SK-N-SH (cell line): ENCODE measurements at regions not wholly inside any gene's neighbourhood (a gene's known extent, or its start where the extent isn't known, plus 50 kb on each side); places are given as distances from the start of the nearest gene placed in this dataset.

Experiments used
- CTCF ChIA-PET: fragments of 300-600, 350-600 bp; formaldehyde crosslinking; extraction: SDS; loops from one replicate; lab custom pipeline; 2021; lab: Yijun Ruan, JAX
- POLR2A ChIA-PET: fragments of 350-600 bp; sonication (Branson Sonifier 250); formaldehyde crosslinking; extraction: SDS; loops from one replicate; lab custom pipeline; 2020; ENCODE audit warnings: antibody characterized with exemption, inconsistent platforms; lab: Yijun Ruan, JAX
- DNase-seq: peaks from one replicate; pipeline ENCODE4 v3.0.0; 2012
- H2AFZ ChIP-seq: fragments of 200-600 bp; sonication (generic); 2 replicates; pipeline ENCODE4 v1.8.1; 2016; ENCODE audit warnings: antibody characterized with exemption, mild to moderate bottlenecking, low read depth
- H3F3A ChIP-seq: fragments of 200-600 bp; sonication (generic); replicated peaks from 2 replicates; pipeline ENCODE3; 2016; ENCODE audit warnings: antibody characterized with exemption, mild to moderate bottlenecking; ENCODE audit not compliant: insufficient read depth
- H3K27ac ChIP-seq, 2 experiments: fragments of 200-500 bp in 1 of 2; fragments of 200-600 bp in 1 of 2; sonication (Bioruptor generic) in 1 of 2; sonication (generic), shearing (Covaris generic) in 1 of 2; 2 replicates each; pipeline versions ENCODE4 v1.5.1 to v1.6.1; 2014 to 2016; ENCODE audit warnings: low read depth in 2 of 2, inconsistent platforms in 1 of 2, low read length in 1 of 2, mild to moderate bottlenecking in 1 of 2, mixed read lengths in 1 of 2
- H3K27me3 ChIP-seq: fragments of 200-600 bp; sonication (generic), shearing (Covaris generic); 2 replicates; pipeline ENCODE4 v1.6.1; 2016; ENCODE audit warnings: mixed run types; ENCODE audit not compliant: insufficient read depth
- H3K36me3 ChIP-seq, 2 experiments: fragments of 200-500 bp in 1 of 2; fragments of 200-600 bp in 1 of 2; sonication (Bioruptor generic) in 1 of 2; sonication (generic) in 1 of 2; replicated peaks in 1 of 2; 2 replicates each; pipeline versions ENCODE3 to v1.5.1; 2014 to 2016; ENCODE audit warnings: low read length in 1 of 2, mild to moderate bottlenecking in 1 of 2; ENCODE audit not compliant: insufficient read depth in 2 of 2, control insufficient read depth in 1 of 2
- H3K4me1 ChIP-seq, 2 experiments: fragments of 200-500 bp in 1 of 2; fragments of 200-600 bp in 1 of 2; sonication (Bioruptor generic) in 1 of 2; sonication (generic), shearing (Covaris generic) in 1 of 2; 2 replicates each; pipeline versions ENCODE4 v1.5.1 to v1.6.1; 2014 to 2016; ENCODE audit warnings: low read depth in 1 of 2, low read length in 1 of 2, mixed run types in 1 of 2; ENCODE audit not compliant: insufficient read depth in 2 of 2, control insufficient read depth in 1 of 2
- H3K4me2 ChIP-seq: fragments of 200-600 bp; sonication (generic), shearing (Covaris generic); 2 replicates; pipeline ENCODE4 v1.6.1; 2017; ENCODE audit warnings: mixed run types
- H3K4me3 ChIP-seq, 2 experiments: fragments of 200-500 bp in 1 of 2; fragments of 200-600 bp in 1 of 2; sonication (Bioruptor generic) in 1 of 2; sonication (generic), shearing (Covaris generic) in 1 of 2; 2 replicates each; pipeline versions ENCODE4 v1.5.1 to v1.8.1; 2014 to 2016; ENCODE audit warnings: low read depth in 2 of 2, inconsistent platforms in 1 of 2, low read length in 1 of 2, mild to moderate bottlenecking in 1 of 2, mixed read lengths in 1 of 2, moderate library complexity in 1 of 2
- H3K79me2 ChIP-seq: fragments of 200-600 bp; sonication (generic); 2 replicates; pipeline ENCODE4 v1.8.1; 2017; ENCODE audit warnings: mild to moderate bottlenecking; ENCODE audit not compliant: insufficient read depth
- H3K9ac ChIP-seq: fragments of 200-600 bp; sonication (generic); 2 replicates; pipeline ENCODE4 v1.6.1; 2017; ENCODE audit warnings: mixed run types
- H3K9me2 ChIP-seq: fragments of 200-600 bp; sonication (generic); 2 replicates; pipeline ENCODE4 v1.6.1; 2017; ENCODE audit warnings: mixed run types
- H3K9me3 ChIP-seq: fragments of 200-600 bp; sonication (generic); 2 replicates; pipeline ENCODE4 v1.6.1; 2017; ENCODE audit warnings: mixed run types, mild to moderate bottlenecking, moderate library complexity
- H4K20me1 ChIP-seq: fragments of 200-600 bp; sonication (generic); 2 replicates; pipeline ENCODE4 v1.6.1; 2017; ENCODE audit warnings: mild to moderate bottlenecking, mixed run types; ENCODE audit not compliant: insufficient read depth
- CTCF ChIP-seq: fragments of 200-600 bp; sonication (generic); IDR thresholded peaks from 2 replicates; pipeline ENCODE4 v1.6.1; 2017; ENCODE audit warnings: antibody characterized with exemption, mild to moderate bottlenecking, moderate library complexity
- EZH2phosphoT487 ChIP-seq: fragments of 200-600 bp; sonication (generic); IDR thresholded peaks from 2 replicates; pipeline ENCODE4 v1.6.1; 2017; ENCODE audit warnings: low read depth, mixed run types, mild to moderate bottlenecking, antibody characterized with exemption, moderate library complexity, borderline replicate concordance
- FOXJ3 ChIP-seq: sonication (generic); formaldehyde crosslinking; IDR thresholded peaks from 2 replicates; pipeline ENCODE4 v1.5.1; 2020; ENCODE audit warnings: mild to moderate bottlenecking, missing genetic modification reagents
- GABPA ChIP-seq: IDR thresholded peaks from 2 replicates; pipeline ENCODE4 v1.4.0; 2012; ENCODE audit warnings: low read depth, mild to moderate bottlenecking
- GATA2 ChIP-seq: sonication (generic); formaldehyde crosslinking; IDR thresholded peaks from 2 replicates; pipeline ENCODE4 v1.5.0; 2020; ENCODE audit warnings: mild to moderate bottlenecking, missing genetic modification reagents
- MEF2A ChIP-seq: IDR thresholded peaks from 2 replicates; pipeline ENCODE4 v1.4.0; 2012; ENCODE audit warnings: low read depth, borderline replicate concordance
- NFIC ChIP-seq: IDR thresholded peaks from 2 replicates; pipeline ENCODE4 v1.4.0; 2012; ENCODE audit warnings: borderline replicate concordance
- POLR2AphosphoS5 ChIP-seq: IDR thresholded peaks from 2 replicates; pipeline ENCODE4 v1.6.1; 2012; ENCODE audit warnings: low read depth, low read length
- RAD21 ChIP-seq: IDR thresholded peaks from 2 replicates; pipeline ENCODE4 v1.6.1; 2012; ENCODE audit warnings: mild to moderate bottlenecking, low read length
- SIN3A ChIP-seq: IDR thresholded peaks from 2 replicates; pipeline ENCODE4 v1.6.1; 2012; ENCODE audit warnings: low read depth, mild to moderate bottlenecking, low read length, moderate library complexity, borderline replicate concordance
- TAF1 ChIP-seq: IDR thresholded peaks from 2 replicates; pipeline ENCODE4 v1.6.1; 2012; ENCODE audit warnings: low read depth, mild to moderate bottlenecking, low read length, moderate library complexity, borderline replicate concordance
- TCF12 ChIP-seq: IDR thresholded peaks from 2 replicates; pipeline ENCODE4 v1.4.0; 2012
- TEAD4 ChIP-seq: IDR thresholded peaks from 2 replicates; pipeline ENCODE4 v1.4.0; 2012; ENCODE audit warnings: mild to moderate bottlenecking, borderline replicate concordance; ENCODE audit not compliant: insufficient read depth
- WGBS: methylation state at CpG from one replicate; pipeline ENCODE4 v1.1.6; 2017; ENCODE audit warnings: low lambda C conversion rate; 5-methylcytosine and 5-hydroxymethylcytosine counted together
- TF ChIP-seq, protein P1 (sequence below): fragments of 150-350 bp; IDR thresholded peaks from 2 replicates; pipeline ENCODE4 v1.6.1; 2017; ENCODE audit warnings: antibody characterized with exemption, low read length, low read depth, borderline replicate concordance
- TF ChIP-seq, protein P2 (sequence below): IDR thresholded peaks from 2 replicates; pipeline ENCODE4 v1.6.1; 2012; ENCODE audit warnings: mild to moderate bottlenecking, low read depth, low read length, moderate library complexity
- TF ChIP-seq, protein P3 (sequence below): fragments of 150-350 bp; IDR thresholded peaks from 2 replicates; pipeline ENCODE4 v1.6.1; 2016; ENCODE audit warnings: mild to moderate bottlenecking, low read depth, low read length

DNA sequence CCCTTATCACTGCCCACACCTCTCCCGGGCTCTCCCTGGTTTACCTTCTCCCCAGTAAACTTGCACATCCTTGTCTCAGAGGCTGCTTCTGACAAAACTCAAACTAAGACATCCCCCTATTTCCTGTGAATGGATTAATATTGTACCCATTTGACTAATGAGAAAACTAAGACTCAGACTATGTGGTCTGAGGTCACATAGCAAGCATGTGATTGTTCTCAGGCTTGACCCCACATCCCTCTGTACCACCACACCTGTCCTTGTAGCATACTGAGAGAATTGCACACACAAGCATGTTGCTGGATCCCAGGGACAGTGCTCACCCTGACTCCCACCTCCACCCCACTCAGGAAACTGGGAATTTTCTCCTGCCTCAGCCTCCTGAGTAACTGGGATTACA lies 90.7 kb upstream of the HES1 start:
- H3K27me3 ChIP-seq, result no peaks in the 10 kb centered on the region
- no peaks in the 10 kb centered on the region for H3K9me3 ChIP-seq
- H2AFZ ChIP-seq, result no peak overlapping the region
- ChIA-PET CTCF (interaction anchor here (1.0 kb wide), 1 partner anchor 16 kb away, joined by 5 read pairs; no protein-coding TSS in a partner anchor), POLR2A (no interaction called here)
- no peak for TF ChIP-seq GATA2 (CRISPR knock-in tag)
- TF ChIP-seq TEAD4, result no peak
- TF ChIP-seq, protein P1, sequence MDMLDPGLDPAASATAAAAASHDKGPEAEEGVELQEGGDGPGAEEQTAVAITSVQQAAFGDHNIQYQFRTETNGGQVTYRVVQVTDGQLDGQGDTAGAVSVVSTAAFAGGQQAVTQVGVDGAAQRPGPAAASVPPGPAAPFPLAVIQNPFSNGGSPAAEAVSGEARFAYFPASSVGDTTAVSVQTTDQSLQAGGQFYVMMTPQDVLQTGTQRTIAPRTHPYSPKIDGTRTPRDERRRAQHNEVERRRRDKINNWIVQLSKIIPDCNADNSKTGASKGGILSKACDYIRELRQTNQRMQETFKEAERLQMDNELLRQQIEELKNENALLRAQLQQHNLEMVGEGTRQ, result no peak
- no peak for TF ChIP-seq TAF1
- TF ChIP-seq GABPA, result no peak
- TF ChIP-seq NFIC, result no peak
- TF ChIP-seq CTCF, result no peak
- TF ChIP-seq, protein P2, sequence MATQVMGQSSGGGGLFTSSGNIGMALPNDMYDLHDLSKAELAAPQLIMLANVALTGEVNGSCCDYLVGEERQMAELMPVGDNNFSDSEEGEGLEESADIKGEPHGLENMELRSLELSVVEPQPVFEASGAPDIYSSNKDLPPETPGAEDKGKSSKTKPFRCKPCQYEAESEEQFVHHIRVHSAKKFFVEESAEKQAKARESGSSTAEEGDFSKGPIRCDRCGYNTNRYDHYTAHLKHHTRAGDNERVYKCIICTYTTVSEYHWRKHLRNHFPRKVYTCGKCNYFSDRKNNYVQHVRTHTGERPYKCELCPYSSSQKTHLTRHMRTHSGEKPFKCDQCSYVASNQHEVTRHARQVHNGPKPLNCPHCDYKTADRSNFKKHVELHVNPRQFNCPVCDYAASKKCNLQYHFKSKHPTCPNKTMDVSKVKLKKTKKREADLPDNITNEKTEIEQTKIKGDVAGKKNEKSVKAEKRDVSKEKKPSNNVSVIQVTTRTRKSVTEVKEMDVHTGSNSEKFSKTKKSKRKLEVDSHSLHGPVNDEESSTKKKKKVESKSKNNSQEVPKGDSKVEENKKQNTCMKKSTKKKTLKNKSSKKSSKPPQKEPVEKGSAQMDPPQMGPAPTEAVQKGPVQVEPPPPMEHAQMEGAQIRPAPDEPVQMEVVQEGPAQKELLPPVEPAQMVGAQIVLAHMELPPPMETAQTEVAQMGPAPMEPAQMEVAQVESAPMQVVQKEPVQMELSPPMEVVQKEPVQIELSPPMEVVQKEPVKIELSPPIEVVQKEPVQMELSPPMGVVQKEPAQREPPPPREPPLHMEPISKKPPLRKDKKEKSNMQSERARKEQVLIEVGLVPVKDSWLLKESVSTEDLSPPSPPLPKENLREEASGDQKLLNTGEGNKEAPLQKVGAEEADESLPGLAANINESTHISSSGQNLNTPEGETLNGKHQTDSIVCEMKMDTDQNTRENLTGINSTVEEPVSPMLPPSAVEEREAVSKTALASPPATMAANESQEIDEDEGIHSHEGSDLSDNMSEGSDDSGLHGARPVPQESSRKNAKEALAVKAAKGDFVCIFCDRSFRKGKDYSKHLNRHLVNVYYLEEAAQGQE, result no peak
- no peak for TF ChIP-seq EZH2phosphoT487
- no peaks in the 10 kb centered on the region for H4K20me1 ChIP-seq
- WGBS, result 94% methylated on average over 1 of the region's 1 CpG
- H3F3A ChIP-seq, result no peaks in the 10 kb centered on the region
- H3K9ac ChIP-seq, result no peak overlapping the region
- no peak overlapping the region for H3K4me3 ChIP-seq
- no peak overlapping the region for H3K27ac ChIP-seq
- no peak overlapping the region for H3K4me2 ChIP-seq
- H3K4me1 ChIP-seq, result peaks cover 0 to 8% of the 10 kb centered on the region in 2 experiments; a peak in 1 of 4 replicates
- H3K9me2 ChIP-seq, result no peaks in the 10 kb centered on the region
- no peaks in the 10 kb centered on the region for H3K36me3 ChIP-seq
- no peak for DNase-seq
- no peaks in the 10 kb centered on the region for H3K79me2 ChIP-seq

GRCh38 chr3:194045919-194046318 lies 90.0 kb upstream of the HES1 start:
- 59% methylated on average over 2 of the region's 2 CpGs for WGBS
- no peaks in the 10 kb centered on the region for H3K79me2 ChIP-seq
- no peaks in the 10 kb centered on the region for H3K27me3 ChIP-seq
- H3K36me3 ChIP-seq, result no peaks in the 10 kb centered on the region
- no peak for DNase-seq
- ChIA-PET POLR2A (no interaction called here), CTCF (interaction anchor here (0.7 to 1.2 kb wide), 2 partner anchors 8 to 270 kb away, joined by 3 read pairs; no protein-coding TSS in a partner anchor)
- no peak overlapping the region for H3K27ac ChIP-seq
- no peak overlapping the region for H3K4me3 ChIP-seq
- H3K4me1 ChIP-seq, result peaks cover 0 to 8% of the 10 kb centered on the region in 2 experiments; a peak in 1 of 4 replicates
- no peaks in the 10 kb centered on the region for H4K20me1 ChIP-seq
- no peaks in the 10 kb centered on the region for H3F3A ChIP-seq
- no peak overlapping the region for H2AFZ ChIP-seq
- H3K9me2 ChIP-seq, result no peaks in the 10 kb centered on the region
- H3K9me3 ChIP-seq, result no peaks in the 10 kb centered on the region
- H3K9ac ChIP-seq, result no peak overlapping the region
- H3K4me2 ChIP-seq, result no peak overlapping the region
- TF ChIP-seq, protein P2, result no peak
- TF ChIP-seq MEF2A, result no peak
- no peak for TF ChIP-seq POLR2AphosphoS5
- no peak for TF ChIP-seq GABPA
- TF ChIP-seq TCF12, result no peak
- TF ChIP-seq, protein P3, sequence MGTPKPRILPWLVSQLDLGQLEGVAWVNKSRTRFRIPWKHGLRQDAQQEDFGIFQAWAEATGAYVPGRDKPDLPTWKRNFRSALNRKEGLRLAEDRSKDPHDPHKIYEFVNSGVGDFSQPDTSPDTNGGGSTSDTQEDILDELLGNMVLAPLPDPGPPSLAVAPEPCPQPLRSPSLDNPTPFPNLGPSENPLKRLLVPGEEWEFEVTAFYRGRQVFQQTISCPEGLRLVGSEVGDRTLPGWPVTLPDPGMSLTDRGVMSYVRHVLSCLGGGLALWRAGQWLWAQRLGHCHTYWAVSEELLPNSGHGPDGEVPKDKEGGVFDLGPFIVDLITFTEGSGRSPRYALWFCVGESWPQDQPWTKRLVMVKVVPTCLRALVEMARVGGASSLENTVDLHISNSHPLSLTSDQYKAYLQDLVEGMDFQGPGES, result no peak
- no peak for TF ChIP-seq NFIC
- no peak for TF ChIP-seq SIN3A
- TF ChIP-seq RAD21, result no peak
- TF ChIP-seq FOXJ3, result no peak
